ENCODE measurements at regions not wholly inside any gene's neighbourhood (a gene's known extent, or its start where the extent isn't known, plus 50 kb on each side); places are given as distances from the start of the nearest gene placed in this dataset.
"Not testable (repeated sequence)": the region's sequence is repeated elsewhere in the genome, so short reads cannot be mapped to it uniquely, and the experiment has no call there.

DNA sequence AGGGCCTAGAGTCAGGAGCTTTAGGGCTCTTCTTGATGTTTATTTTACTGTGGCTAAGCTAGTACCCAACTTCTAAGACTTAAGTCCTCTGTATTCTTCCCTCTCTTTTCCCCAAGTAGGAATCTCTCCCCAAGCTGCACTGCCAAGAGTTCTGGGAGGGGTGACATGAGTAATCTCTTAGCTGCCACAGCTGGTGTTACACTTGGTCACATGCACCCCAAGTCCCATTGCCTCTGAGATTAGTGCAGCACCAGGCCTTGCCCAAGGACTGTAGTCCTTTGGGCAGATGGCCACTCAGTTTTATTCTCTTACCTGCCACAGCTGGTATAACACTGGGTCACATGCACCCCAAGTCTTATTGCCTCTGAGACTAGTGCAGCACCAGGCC lies 114.7 kb upstream of the RIOK2 start:
- Histone ChIP-seq H3K4me1 (ENCODE audit: insufficient read depth, low read length) (no peaks in the 10 kb centered on the region), H3K27me3 (ENCODE audit: insufficient read depth, low read length) (no peaks in the 10 kb centered on the region), H3K36me3 (ENCODE audit: insufficient read depth, low read length) (no peaks in the 10 kb centered on the region), H3K9me3 (ENCODE audit: insufficient read depth, low read depth, low read length) (no peaks in the 10 kb centered on the region), H3K4me3 (ENCODE audit: low read length) (no peak overlapping the region), H3K27ac (ENCODE audit: low read depth, low read length) (no peak overlapping the region), H3K9ac (ENCODE audit: low read depth, low read length) (no peak overlapping the region)

DNA sequence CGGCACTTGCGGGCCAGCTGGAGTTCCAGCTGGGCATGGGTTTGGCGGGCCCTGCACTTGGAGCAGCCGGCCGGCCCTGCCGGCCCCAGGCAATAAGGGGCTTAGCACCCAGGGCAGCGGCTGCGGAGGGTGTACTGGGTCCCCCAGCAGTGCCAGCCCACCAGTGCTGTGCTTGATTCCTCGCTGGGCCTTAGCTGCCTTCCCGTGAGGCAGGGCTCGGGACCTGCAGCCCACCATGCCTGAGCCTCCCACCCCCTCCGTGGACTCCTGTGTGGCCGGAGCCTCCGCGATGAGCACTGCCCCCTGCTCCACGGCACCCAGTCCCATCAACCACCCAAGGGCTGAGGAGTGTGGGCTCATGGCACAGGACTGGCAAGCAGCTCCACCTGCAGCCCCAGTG lies 118.1 kb upstream of the RIOK2 start:
- H3K9ac ChIP-seq (ENCODE audit: low read depth, low read length); H3K4me3 ChIP-seq (ENCODE audit: low read length); H3K27ac ChIP-seq (ENCODE audit: low read depth, low read length); H3K27me3 ChIP-seq (ENCODE audit: insufficient read depth, low read length); H3K36me3 ChIP-seq (ENCODE audit: insufficient read depth, low read length); H3K9me3 ChIP-seq (ENCODE audit: insufficient read depth, low read depth, low read length); H3K4me1 ChIP-seq (ENCODE audit: insufficient read depth, low read length): not testable (repeated sequence)
- 85% methylated on average over 16 of the region's 16 CpGs for WGBS

DNA sequence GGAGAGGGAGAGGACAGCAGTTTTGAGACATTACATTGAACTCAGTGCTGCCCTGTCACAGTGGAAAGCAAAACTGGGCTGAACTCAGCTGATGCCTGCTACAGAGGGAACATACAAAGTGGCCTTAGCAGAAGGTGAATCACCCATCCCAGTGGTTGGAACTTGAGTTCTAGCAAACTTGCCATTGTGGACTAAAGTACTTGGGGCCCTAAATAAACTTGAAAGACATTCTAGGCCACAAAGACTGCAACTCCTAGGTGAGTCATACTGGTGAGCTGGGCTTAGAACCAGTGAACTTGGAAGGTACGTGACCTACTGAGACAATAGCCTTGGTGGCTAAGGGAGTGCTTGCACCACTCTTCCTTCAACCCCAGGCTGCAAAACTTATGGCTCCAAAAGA lies 155.7 kb upstream of the RIOK2 start:
- Histone ChIP-seq H3K36me3 (ENCODE audit: insufficient read depth, low read length) (no peaks in the 10 kb centered on the region), H3K27me3 (ENCODE audit: insufficient read depth, low read length) (no peaks in the 10 kb centered on the region), H3K9ac (ENCODE audit: low read depth, low read length) (no peak overlapping the region), H3K4me1 (ENCODE audit: insufficient read depth, low read length) (no peaks in the 10 kb centered on the region), H3K27ac (ENCODE audit: low read depth, low read length) (no peak overlapping the region), H3K4me3 (ENCODE audit: low read length) (no peak overlapping the region), H3K9me3 (ENCODE audit: insufficient read depth, low read depth, low read length) (peaks cover 14% of the 10 kb centered on the region)
- 100% methylated on average over 1 of the region's 1 CpG for WGBS

DNA sequence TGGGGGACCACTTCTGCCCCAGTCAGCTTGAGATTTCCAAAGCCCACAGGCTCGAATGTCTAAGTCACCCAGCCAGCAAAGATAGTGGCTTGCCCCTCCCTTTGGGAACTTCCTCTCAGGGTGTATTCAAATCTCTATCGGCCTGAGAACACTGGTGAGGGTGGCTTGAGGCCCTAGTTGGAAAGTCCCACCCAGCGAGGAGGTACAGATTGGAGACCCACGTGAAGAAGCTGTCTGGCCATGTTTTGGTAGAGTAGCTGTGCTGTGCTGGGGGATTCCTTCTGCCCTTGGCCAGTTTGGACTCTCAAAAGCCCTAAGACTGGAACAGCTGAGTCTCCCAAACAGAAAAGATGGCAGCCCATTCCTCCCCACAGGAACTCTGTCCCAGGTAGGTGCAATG lies 172.7 kb upstream of the RIOK2 start:
- Histone ChIP-seq H3K4me1 (ENCODE audit: insufficient read depth, low read length) (no peaks in the 10 kb centered on the region), H3K4me3 (ENCODE audit: low read length) (no peak overlapping the region), H3K27me3 (ENCODE audit: insufficient read depth, low read length) (no peaks in the 10 kb centered on the region), H3K27ac (ENCODE audit: low read depth, low read length) (no peak overlapping the region), H3K9me3 (ENCODE audit: insufficient read depth, low read depth, low read length) (0 out of 2 replicates have a peak, but pooled peaks cover 7% of the 10 kb centered on the region), H3K9ac (ENCODE audit: low read depth, low read length) (no peak overlapping the region), H3K36me3 (ENCODE audit: insufficient read depth, low read length) (no peaks in the 10 kb centered on the region)
- WGBS = 94% methylated on average over 4 of the region's 4 CpGs

DNA sequence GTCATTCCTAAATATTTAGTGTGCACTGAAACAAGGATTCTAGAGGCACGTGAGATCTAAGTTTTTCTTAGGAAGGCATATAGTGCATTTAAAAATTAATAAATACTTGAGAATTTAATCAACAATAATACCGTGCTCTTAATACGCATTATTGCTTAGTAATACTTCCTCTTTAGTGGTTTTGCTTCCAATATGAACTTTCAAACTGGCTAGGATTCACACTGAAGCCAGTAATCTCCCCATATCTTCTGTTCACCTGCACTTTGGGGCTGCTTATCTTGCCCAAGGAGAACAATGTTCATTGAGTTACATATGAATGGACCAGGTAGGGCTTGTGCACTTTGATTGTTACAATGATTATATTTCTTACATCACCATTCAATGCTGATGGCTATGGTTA lies 180.5 kb upstream of the RIOK2 start:
- Histone ChIP-seq H3K27me3 (ENCODE audit: insufficient read depth, low read length) (no peaks in the 10 kb centered on the region), H3K4me3 (ENCODE audit: low read length) (no peak overlapping the region), H3K36me3 (ENCODE audit: insufficient read depth, low read length) (no peaks in the 10 kb centered on the region), H3K9ac (ENCODE audit: low read depth, low read length) (no peak overlapping the region), H3K27ac (ENCODE audit: low read depth, low read length) (no peak overlapping the region), H3K9me3 (ENCODE audit: insufficient read depth, low read depth, low read length) (no peaks in the 10 kb centered on the region), H3K4me1 (ENCODE audit: insufficient read depth, low read length) (peaks cover 14% of the 10 kb centered on the region; the same call in 1 of the 2 replicates)
- WGBS = 46% methylated on average over 2 of the region's 3 CpGs

DNA sequence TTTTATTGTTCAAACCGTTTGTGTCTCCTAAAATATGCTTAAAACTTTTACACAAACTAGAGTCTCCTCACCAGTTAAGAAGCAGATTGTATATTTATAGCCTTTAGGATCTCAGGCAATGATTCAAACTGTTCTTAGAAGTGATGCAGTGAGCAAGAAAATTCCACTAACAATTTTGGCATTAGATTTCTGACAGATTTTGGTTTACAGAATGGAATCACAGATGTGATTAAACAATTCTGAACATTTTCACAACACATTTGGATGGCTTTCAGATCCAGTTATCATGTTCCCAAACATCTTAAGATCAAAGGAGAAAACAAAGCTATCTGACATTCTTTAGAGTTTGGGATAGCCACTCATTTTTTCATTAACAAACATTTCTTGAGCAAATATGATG lies 181.7 kb upstream of the RIOK2 start:
- H3K27me3 ChIP-seq (ENCODE audit: insufficient read depth, low read length) = no peaks in the 10 kb centered on the region
- H3K27ac ChIP-seq (ENCODE audit: low read depth, low read length) = no peak overlapping the region
- no CpG with 5 or more reads among the region's 1 CpG for WGBS
- H3K36me3 ChIP-seq (ENCODE audit: insufficient read depth, low read length) = no peaks in the 10 kb centered on the region
- no peak overlapping the region for H3K9ac ChIP-seq (ENCODE audit: low read depth, low read length)
- H3K9me3 ChIP-seq (ENCODE audit: insufficient read depth, low read depth, low read length) = no peaks in the 10 kb centered on the region
- H3K4me1 ChIP-seq (ENCODE audit: insufficient read depth, low read length) = peaks cover 14% of the 10 kb centered on the region; the same call in 1 of the 2 replicates
- H3K4me3 ChIP-seq (ENCODE audit: low read length) = no peak overlapping the region

DNA sequence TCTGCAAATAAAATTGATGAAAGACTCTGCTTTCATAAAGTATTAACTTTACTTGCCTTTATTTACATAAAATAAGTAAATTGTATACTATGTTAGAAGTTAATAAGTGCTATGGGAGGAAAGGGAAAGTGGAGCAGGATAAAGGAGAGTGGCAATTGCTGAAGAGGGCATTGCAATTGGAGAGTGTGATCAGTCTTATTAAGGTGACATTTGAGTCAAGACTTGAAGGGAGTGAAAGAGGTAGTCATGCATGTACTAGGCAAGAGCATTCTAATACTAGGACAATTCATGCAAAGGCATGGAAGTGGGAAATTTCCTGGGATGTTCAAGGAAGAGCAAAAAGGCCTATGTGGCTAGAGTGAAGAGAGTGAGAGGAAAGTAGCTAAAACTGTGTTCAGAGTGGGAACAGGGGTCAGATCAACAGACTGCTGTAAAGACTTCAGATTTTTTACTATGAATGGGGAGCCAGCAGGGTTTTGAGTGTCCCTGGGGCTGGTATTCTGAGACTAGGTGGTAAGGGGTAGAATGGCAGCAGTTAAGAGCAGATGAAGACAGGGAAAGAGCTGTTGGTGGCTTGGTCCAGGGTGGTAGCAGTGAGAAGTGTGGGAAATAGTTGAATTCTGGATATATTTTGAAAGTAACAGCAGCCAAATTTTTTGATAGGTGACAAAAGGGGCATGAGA lies 182.3 kb upstream of the RIOK2 start:
- peaks cover 14% of the 10 kb centered on the region; the same call in 1 of the 2 replicates for H3K4me1 ChIP-seq (ENCODE audit: insufficient read depth, low read length)
- H3K36me3 ChIP-seq (ENCODE audit: insufficient read depth, low read length) = no peaks in the 10 kb centered on the region
- no peak overlapping the region for H3K9ac ChIP-seq (ENCODE audit: low read depth, low read length)
- H3K4me3 ChIP-seq (ENCODE audit: low read length) = no peak overlapping the region
- no peak overlapping the region for H3K27ac ChIP-seq (ENCODE audit: low read depth, low read length)
- no peaks in the 10 kb centered on the region for H3K27me3 ChIP-seq (ENCODE audit: insufficient read depth, low read length)
- H3K9me3 ChIP-seq (ENCODE audit: insufficient read depth, low read depth, low read length) = no peaks in the 10 kb centered on the region

DNA sequence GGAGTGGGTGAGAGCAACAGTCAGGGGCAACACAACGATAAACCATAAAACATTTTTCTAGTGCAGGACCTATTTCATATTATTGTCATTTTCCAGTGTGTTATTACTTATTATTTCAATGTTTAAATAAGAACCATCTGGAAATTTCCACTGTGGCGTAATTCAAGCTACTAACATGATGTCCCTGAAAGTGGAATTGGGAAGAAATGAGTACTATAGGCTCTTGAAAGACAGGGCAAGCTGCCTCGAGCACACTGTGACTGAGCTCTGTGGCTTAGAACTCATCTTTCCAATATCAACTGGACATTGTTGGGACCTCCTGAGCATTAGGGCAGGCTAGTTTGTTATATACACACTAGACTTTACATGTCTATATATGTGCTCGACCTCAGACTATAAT lies 182.9 kb upstream of the RIOK2 start:
- Histone ChIP-seq H3K9me3 (ENCODE audit: insufficient read depth, low read depth, low read length) (no peaks in the 10 kb centered on the region), H3K27me3 (ENCODE audit: insufficient read depth, low read length) (no peaks in the 10 kb centered on the region), H3K36me3 (ENCODE audit: insufficient read depth, low read length) (no peaks in the 10 kb centered on the region), H3K9ac (ENCODE audit: low read depth, low read length) (no peak overlapping the region), H3K4me1 (ENCODE audit: insufficient read depth, low read length) (peaks cover 14% of the 10 kb centered on the region; the same call in 1 of the 2 replicates), H3K4me3 (ENCODE audit: low read length) (no peak overlapping the region), H3K27ac (ENCODE audit: low read depth, low read length) (no peak overlapping the region)
- WGBS = 100% methylated on average over 3 of the region's 4 CpGs

DNA sequence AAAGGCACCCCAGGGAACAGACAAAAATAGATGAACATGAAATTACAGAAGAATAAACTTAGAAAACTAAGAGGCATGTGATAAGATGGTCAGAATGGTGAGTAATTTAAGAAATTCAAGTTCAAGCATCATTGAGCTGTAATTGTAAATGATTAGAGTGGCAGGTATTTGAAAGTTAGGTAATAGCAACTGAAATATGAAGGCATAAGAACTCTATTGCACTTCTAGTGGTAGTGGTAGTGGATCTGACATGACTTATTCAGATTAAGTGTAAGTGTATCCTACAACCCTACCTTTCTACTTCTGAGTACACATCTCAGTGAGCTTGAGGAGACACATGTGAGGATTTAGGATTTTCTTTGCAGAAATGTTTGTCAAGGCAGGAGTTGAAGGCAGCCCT lies 192.9 kb upstream of the RIOK2 start:
- no peaks in the 10 kb centered on the region for H3K27me3 ChIP-seq (ENCODE audit: insufficient read depth, low read length)
- no peaks in the 10 kb centered on the region for H3K4me1 ChIP-seq (ENCODE audit: insufficient read depth, low read length)
- no peak overlapping the region for H3K27ac ChIP-seq (ENCODE audit: low read depth, low read length)
- no peak overlapping the region for H3K9ac ChIP-seq (ENCODE audit: low read depth, low read length)
- H3K9me3 ChIP-seq (ENCODE audit: insufficient read depth, low read depth, low read length) = no peaks in the 10 kb centered on the region
- no peaks in the 10 kb centered on the region for H3K36me3 ChIP-seq (ENCODE audit: insufficient read depth, low read length)
- H3K4me3 ChIP-seq (ENCODE audit: low read length) = no peak overlapping the region

DNA sequence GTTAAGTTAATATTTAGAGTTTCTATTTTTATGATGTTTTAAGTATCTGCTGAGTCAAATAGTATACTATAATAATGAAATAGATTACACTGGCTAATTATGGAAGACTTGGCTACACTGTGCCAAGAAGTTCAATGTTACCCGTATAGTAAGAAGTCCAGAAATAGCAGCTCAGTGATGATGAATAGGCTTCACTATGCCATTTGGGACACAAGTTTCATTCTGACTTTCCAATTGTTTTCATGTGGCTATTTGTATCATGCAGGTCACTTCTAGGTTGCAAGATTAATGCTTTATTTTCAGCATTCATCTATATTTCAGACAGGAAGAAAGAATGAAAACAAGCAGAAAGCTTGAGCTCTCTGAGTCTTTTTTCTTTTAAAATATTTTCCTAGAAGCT lies 194.5 kb upstream of the RIOK2 start:
- Histone ChIP-seq H3K27ac (ENCODE audit: low read depth, low read length) (no peak overlapping the region), H3K4me1 (ENCODE audit: insufficient read depth, low read length) (no peaks in the 10 kb centered on the region), H3K9me3 (ENCODE audit: insufficient read depth, low read depth, low read length) (no peaks in the 10 kb centered on the region), H3K9ac (ENCODE audit: low read depth, low read length) (no peak overlapping the region), H3K36me3 (ENCODE audit: insufficient read depth, low read length) (no peaks in the 10 kb centered on the region), H3K27me3 (ENCODE audit: insufficient read depth, low read length) (no peaks in the 10 kb centered on the region), H3K4me3 (ENCODE audit: low read length) (no peak overlapping the region)
- 91% methylated on average over 1 of the region's 1 CpG for WGBS

DNA sequence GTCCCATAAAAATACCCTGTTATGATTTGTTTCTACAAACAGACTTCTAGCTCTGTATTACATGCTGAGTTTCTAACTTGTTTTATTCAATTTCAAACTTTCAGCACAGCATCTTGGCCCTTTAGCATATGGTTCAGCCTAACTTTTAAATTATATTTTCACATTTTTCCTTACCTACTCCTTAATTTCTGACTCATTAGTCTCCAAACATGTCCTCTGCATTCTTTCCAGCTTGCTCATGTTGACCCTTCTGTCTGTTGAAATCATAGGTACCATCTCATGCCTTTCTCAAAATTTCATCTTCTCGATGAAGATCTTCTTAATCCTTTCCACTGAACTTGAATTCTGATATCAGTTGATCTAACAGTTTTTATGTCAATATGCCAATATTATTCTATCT lies 200.9 kb upstream of the RIOK2 start:
- H3K4me3 ChIP-seq (ENCODE audit: low read length) = no peak overlapping the region
- H3K9ac ChIP-seq (ENCODE audit: low read depth, low read length) = no peak overlapping the region
- H3K27me3 ChIP-seq (ENCODE audit: insufficient read depth, low read length) = no peaks in the 10 kb centered on the region
- no peaks in the 10 kb centered on the region for H3K36me3 ChIP-seq (ENCODE audit: insufficient read depth, low read length)
- H3K27ac ChIP-seq (ENCODE audit: low read depth, low read length) = no peak overlapping the region
- 93% methylated on average over 1 of the region's 1 CpG for WGBS
- H3K4me1 ChIP-seq (ENCODE audit: insufficient read depth, low read length) = no peaks in the 10 kb centered on the region
- no peaks in the 10 kb centered on the region for H3K9me3 ChIP-seq (ENCODE audit: insufficient read depth, low read depth, low read length)

DNA sequence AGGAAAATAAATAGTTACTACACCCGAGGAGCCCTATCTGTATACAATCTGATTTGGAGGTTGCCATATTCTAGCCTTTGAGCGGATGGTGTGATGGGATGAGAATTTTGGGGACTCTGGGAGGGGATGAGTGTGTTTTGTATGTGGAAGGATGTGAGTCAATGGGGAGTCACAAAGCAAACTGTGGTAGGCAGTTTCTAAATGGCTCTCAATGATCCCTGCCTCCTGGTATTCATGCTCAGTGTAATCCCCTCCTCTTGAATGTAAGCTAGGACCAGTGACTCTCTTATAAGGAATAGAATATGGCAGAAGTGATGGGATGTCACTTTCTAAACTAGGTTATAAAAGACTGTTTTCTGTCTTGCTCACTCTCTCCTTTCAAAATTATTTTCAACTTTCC lies 205.7 kb upstream of the RIOK2 start:
- WGBS = 91% methylated on average over 2 of the region's 2 CpGs
- H3K27ac ChIP-seq (ENCODE audit: low read depth, low read length) = no peak overlapping the region
- H3K9me3 ChIP-seq (ENCODE audit: insufficient read depth, low read depth, low read length) = peaks cover 9% of the 10 kb centered on the region
- H3K4me3 ChIP-seq (ENCODE audit: low read length) = no peak overlapping the region
- no peaks in the 10 kb centered on the region for H3K27me3 ChIP-seq (ENCODE audit: insufficient read depth, low read length)
- no peaks in the 10 kb centered on the region for H3K36me3 ChIP-seq (ENCODE audit: insufficient read depth, low read length)
- no peaks in the 10 kb centered on the region for H3K4me1 ChIP-seq (ENCODE audit: insufficient read depth, low read length)
- no peak overlapping the region for H3K9ac ChIP-seq (ENCODE audit: low read depth, low read length)
